IPS-20b (cell line): ENCODE measurements at regions not wholly inside any gene's neighbourhood (a gene's known extent, or its start where the extent isn't known, plus 50 kb on each side); places are given as distances from the start of the nearest gene placed in this dataset.
A peak's percentile ranks its signal among the peaks of the same experiment; 100 is the strongest.

Source experiments
- H3K27ac ChIP-seq: one replicate; pipeline ENCODE4 v1.5.1; 2013; ENCODE audit warnings: low read length
- H3K27me3 ChIP-seq: 2 replicates; pipeline ENCODE4 v1.6.1; 2013; ENCODE audit warnings: mild to moderate bottlenecking, low read length, inconsistent platforms; ENCODE audit not compliant: insufficient read depth
- H3K36me3 ChIP-seq: 2 replicates; pipeline ENCODE4 v1.6.1; 2013; ENCODE audit warnings: low read depth, mild to moderate bottlenecking, inconsistent platforms, low read length, moderate library complexity; ENCODE audit not compliant: insufficient read depth
- H3K4me1 ChIP-seq: 2 replicates; pipeline ENCODE4 v1.6.1; 2013; ENCODE audit warnings: mild to moderate bottlenecking, control low read depth, inconsistent platforms, low read length, moderate library complexity; ENCODE audit not compliant: insufficient read depth
- H3K4me3 ChIP-seq: 2 replicates; pipeline ENCODE4 v1.5.1; 2013; ENCODE audit warnings: mild to moderate bottlenecking, low read length, inconsistent platforms
- H3K9ac ChIP-seq: 2 replicates; pipeline ENCODE4 v1.6.1; 2013; ENCODE audit warnings: low read depth, mild to moderate bottlenecking, inconsistent platforms, low read length, moderate library complexity
- H3K9me3 ChIP-seq: 2 replicates; pipeline ENCODE4 v1.6.1; 2013; ENCODE audit warnings: mild to moderate bottlenecking, low read depth, low read length, inconsistent platforms; ENCODE audit not compliant: insufficient read depth

DNA sequence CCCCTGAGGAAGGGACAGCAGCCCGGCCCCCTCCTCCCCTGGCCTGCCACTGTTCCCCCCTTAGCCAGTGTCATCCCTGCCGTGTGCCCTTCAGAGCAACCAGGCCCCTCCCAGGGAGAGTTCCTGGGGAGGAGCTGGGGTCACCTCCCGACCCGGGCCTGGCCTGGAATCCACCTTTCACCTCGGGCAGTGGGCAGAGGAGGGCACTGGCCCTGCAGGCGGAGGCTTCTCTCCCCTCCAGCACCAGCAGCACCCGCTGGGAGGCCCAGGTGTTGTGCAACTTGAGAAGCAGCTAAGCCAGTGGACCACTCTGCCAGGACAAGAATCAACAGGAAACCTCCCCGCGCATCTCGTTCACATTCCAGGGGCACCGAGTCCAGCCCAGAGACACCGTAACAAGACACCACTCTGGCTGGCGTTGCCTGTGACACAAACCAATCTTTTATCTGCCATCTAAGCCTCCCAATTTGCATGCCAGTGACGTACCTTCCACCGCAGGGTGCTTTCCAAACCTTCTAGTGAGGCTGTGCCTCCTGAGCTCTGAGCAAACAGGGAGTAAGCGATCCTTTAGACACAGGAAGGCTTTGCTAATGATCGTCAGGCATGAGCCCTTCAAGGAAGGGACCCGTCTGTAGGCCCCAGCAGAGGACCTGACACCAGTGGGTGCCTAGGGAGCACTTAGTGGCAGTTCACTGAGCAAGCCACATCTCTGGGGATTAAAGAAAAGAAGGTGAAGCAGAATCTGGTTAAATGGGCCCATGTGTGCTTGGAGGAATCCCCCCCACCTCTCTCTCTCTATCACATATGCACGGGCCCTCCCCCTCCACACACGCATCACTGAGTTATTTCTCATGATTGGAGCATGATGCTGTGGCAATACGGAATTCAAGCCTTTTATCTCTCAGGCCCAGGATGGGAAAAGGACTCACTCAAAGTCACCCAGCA is 98.9 kb upstream of the TLE3 start:
- Histone ChIP-seq H3K4me3 (no peak overlapping the region), H3K27ac (no peak overlapping the region), H3K4me1 (peaks cover 17% of the 10 kb centered on the region; the same call in 1 of the 2 replicates), H3K27me3 (no peaks in the 10 kb centered on the region), H3K9me3 (no peaks in the 10 kb centered on the region), H3K36me3 (no peaks in the 10 kb centered on the region), H3K9ac (peak overlapping the region; percentile 34; the same call in 1 of the 2 replicates)

DNA sequence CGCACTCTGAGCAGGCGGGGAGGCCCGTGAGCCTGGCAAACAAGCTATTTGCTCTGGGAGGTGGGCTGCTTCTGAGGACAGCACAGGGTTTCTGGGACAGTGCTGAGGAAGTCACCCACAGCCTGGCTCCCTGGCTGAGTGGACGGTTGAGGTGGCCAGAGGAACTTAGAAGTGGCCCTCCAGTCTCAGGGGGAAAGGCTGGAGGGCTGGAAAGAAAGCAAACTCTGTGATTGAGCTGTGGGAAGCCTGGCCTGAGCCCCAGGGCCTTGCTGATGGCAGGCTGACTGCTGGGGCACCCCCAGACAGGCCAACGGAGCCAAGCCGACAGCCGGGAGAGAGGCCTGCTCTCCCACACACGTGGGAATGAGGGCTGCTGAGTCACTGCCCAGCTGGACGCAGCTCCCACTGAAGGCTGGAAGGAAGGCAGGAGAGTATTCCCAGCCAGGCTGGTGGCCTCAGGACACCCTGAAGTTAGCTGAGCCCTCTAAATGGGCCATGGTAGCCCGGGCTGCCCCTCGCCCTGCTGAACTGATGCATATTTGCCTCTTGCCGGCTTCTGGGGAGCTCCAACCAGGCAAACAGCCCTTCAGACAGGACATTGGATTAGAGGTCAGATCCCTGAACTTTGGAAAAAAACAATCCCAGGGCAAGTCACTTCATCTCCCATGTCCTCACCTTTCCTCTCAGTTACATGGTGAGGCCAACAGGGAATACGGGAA is 98.0 kb upstream of the TLE3 start:
- Histone ChIP-seq H3K9me3 (no peaks in the 10 kb centered on the region), H3K27me3 (no peaks in the 10 kb centered on the region), H3K27ac (no peak overlapping the region), H3K4me1 (peaks cover 17% of the 10 kb centered on the region; the same call in 1 of the 2 replicates), H3K9ac (no peak overlapping the region), H3K4me3 (no peak overlapping the region), H3K36me3 (no peaks in the 10 kb centered on the region)

DNA sequence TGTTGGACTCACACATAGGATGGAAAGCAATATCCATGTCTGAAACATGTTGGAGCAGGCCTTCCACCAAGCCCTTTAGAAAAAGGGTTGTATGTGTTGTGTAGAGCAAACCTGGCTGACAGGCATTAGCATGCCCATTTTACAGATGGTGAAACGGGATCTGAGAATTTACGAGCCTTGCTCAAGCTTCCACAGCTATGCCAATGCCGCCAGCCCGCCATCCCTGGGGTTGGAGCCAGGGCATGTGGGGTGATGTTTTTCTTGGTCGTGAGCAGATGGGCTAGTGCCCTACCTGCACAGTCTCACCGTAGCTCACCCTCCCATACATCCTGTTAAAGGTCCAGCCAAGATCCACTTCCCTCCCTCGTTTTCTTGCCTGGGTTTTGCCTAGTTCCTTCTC is 97.5 kb upstream of the TLE3 start:
- Histone ChIP-seq H3K27me3 (no peaks in the 10 kb centered on the region), H3K4me3 (no peak overlapping the region), H3K27ac (no peak overlapping the region), H3K36me3 (no peaks in the 10 kb centered on the region), H3K9me3 (no peaks in the 10 kb centered on the region), H3K4me1 (peaks cover 17% of the 10 kb centered on the region; the same call in 1 of the 2 replicates), H3K9ac (no peak overlapping the region)

DNA sequence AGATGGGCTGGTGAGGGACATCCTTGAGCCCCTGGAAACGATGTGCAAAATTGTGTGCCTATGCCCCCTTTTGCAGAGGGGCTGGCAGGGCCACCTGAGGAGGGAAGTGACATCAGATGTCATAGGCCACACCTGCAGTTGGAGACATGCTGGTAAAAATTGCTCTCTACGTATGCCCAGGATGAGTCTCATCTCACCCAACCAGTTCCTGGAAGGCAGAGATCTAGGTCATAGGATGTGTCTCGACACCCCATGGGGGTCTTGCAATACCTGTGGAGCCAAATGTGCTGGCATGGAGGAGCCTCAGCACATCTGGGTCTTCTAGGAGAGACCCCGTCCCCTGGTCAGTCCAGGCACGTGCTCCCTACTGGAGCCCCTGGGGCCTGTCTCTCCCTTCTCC is 96.5 kb upstream of the TLE3 start:
- H3K4me3 ChIP-seq, result no peak overlapping the region
- H3K9ac ChIP-seq, result no peak overlapping the region
- no peaks in the 10 kb centered on the region for H3K9me3 ChIP-seq
- no peaks in the 10 kb centered on the region for H3K36me3 ChIP-seq
- H3K4me1 ChIP-seq, result peaks cover 14% of the 10 kb centered on the region; the same call in 1 of the 2 replicates
- no peaks in the 10 kb centered on the region for H3K27me3 ChIP-seq
- H3K27ac ChIP-seq, result no peak overlapping the region

DNA sequence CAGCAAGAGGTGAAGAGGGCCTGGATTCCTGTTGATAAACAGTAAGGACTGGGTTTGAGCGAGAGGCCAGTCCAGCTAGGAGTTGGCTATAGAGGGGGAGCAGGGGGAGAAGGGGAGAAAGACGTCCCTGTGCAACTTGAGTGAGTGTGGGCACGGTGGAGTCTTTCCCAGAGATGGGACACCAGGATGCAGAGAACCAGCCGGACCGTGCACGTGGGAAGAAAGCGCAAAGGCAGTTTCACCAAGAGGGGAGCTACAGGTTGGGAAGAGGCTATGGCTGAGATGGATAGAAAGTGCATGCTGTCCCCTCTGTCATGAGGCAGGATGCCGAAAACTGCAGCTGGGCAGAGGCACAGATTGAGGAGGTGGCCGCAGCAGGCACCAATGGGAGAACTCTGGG is 96.0 kb upstream of the TLE3 start:
- no peak overlapping the region for H3K9ac ChIP-seq

DNA sequence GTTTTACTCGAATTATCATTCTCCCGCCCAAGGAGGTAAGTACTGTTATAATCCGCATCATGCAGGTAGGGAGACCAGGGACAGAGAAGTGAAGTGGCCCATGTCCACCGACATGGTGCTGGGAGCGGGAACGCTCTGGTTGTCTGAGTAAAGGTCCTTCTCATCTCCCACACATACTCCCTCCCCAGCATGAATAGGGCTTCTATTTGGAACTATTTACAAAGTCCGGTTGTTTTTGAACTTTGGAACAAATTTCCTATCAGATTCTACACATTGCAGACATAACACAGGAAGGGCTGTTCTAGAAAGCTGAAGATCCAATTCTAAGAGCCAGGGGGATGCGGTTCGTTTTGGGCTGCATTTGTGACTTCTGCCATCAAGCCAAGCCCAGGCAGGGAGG is 94.8 kb upstream of the TLE3 start:
- H3K27me3 ChIP-seq, result no peaks in the 10 kb centered on the region; the same call in 1 of the 2 replicates
- no peak overlapping the region for H3K4me3 ChIP-seq
- peaks cover 12% of the 10 kb centered on the region; the same call in 1 of the 2 replicates for H3K4me1 ChIP-seq
- H3K9me3 ChIP-seq, result no peaks in the 10 kb centered on the region
- no peak overlapping the region for H3K9ac ChIP-seq
- H3K36me3 ChIP-seq, result no peaks in the 10 kb centered on the region
- no peak overlapping the region for H3K27ac ChIP-seq

More for the DNA sequence above, 96.0 kb upstream of the TLE3 start:
- H3K27me3 ChIP-seq, result no peaks in the 10 kb centered on the region; the same call in 1 of the 2 replicates
- H3K27ac ChIP-seq, result no peak overlapping the region
- H3K4me1 ChIP-seq, result peaks cover 12% of the 10 kb centered on the region; the same call in 1 of the 2 replicates
- no peaks in the 10 kb centered on the region for H3K9me3 ChIP-seq
- no peak overlapping the region for H3K4me3 ChIP-seq
- no peaks in the 10 kb centered on the region for H3K36me3 ChIP-seq

DNA sequence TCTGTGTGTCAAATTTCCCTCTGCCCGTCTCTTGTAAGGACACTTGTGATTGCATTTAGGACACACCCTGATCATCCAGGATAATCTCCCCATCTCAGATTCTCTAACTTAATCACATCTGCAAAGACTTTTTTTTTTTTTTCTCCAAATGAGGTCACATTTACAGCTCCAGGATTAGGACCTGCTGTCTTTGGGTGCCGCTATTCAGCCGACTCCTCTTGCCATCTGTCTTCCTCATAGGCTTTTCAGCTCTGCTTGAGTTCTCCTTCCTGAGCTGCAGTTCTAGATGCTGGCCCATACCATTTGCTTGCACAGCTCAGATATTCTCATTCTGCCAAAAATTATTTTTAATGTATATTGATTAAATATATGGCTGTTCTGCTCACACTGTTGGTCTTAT is 94.3 kb upstream of the TLE3 start:
- H3K27me3 ChIP-seq, result no peaks in the 10 kb centered on the region; the same call in 1 of the 2 replicates
- H3K4me3 ChIP-seq, result no peak overlapping the region
- H3K9ac ChIP-seq, result no peak overlapping the region

DNA sequence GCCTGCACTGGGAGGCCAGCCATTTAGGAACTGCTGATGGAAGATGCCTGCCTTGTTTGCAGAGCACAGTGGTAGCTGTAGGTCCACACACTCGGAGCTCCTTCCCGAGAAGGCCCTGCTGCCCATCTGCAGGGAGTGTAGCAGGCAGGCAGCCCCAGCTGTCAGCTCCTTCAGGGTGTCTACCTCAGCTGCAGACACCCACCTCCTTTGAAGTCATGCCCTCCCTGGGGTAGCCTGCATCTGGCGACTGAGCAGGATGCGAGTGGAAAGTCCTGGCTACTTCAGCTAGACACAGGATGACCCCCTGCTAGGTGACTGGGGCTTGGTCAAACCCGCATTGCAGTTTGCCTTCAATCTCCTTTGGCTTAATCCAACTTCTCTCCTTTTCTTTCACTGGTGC is 93.2 kb upstream of the TLE3 start:
- Histone ChIP-seq H3K9ac (no peak overlapping the region), H3K4me1 (peaks cover 2% of the 10 kb centered on the region; the same call in 1 of the 2 replicates), H3K27me3 (no peaks in the 10 kb centered on the region; the same call in 1 of the 2 replicates), H3K9me3 (no peaks in the 10 kb centered on the region), H3K36me3 (no peaks in the 10 kb centered on the region), H3K27ac (no peak overlapping the region), H3K4me3 (no peak overlapping the region)

More for the DNA sequence above, 94.3 kb upstream of the TLE3 start:
- Histone ChIP-seq H3K9me3 (no peaks in the 10 kb centered on the region), H3K36me3 (no peaks in the 10 kb centered on the region), H3K27ac (no peak overlapping the region), H3K4me1 (peaks cover 10% of the 10 kb centered on the region; the same call in 1 of the 2 replicates)

DNA sequence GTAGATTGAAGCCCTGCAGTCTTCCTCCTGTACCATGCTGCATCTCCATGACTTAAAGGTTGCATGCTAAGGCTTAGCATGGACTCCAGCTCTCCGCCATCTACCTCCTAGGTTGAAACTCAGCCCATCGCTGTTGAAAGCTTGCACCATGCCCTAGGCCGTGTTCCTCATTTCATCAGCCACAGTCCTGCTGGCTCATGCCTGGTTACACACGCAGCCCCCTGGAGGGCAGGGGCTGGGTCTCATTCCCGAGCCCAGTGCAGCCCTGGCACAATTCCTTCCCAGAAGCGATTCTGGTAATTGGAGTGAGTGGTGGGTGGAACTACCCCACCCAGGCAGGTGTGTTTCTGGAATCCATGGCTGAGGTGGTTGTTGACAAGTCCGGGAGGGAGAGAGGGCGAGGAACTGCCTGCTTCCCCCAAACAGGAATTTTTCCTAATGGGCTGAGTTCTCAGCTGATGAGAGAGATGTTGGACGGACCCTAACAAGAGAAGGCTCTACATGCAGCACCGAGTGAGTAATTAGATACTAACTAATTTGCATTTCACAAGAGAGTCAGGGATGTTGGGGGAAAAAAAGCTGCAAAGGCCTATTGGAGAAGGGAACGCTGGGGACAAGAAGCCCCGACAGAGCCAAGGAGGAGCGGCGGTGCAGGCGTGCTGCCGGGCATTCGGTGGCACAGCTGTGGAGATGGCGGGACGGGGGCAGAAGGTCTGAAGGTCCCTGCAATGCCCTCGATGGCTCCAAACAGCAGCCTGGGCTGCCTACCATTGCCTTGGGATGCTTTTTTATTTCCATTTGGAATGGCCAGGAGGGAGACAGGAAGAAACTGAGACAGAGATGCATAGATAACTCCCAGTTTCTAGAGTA is 92.3 kb upstream of the TLE3 start:
- H3K27ac ChIP-seq, result no peak overlapping the region
- no peak overlapping the region for H3K4me3 ChIP-seq
- no peaks in the 10 kb centered on the region for H3K36me3 ChIP-seq
- no peaks in the 10 kb centered on the region for H3K4me1 ChIP-seq
- no peak overlapping the region for H3K9ac ChIP-seq
- no peaks in the 10 kb centered on the region; the same call in 1 of the 2 replicates for H3K27me3 ChIP-seq
- H3K9me3 ChIP-seq, result no peaks in the 10 kb centered on the region

DNA sequence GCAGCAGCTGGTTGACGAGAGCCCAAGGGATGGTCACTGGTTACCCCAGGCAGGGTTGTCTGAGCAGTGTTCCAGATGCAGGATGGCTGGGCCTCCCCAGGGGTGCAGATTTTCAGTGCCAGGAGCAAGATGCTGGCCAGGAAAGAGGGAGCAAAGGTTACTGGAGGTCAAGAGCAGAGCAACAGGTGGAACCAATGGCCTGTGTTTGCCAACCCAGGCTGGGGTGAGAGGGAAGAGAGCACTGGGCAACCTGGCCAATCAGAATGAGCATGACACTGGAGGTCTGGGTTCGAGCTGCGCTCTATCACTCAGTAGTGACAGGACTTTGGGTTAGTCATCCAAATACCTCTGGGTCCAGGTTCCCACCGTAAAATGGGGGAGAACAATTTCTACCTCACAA is 90.6 kb upstream of the TLE3 start:
- H3K4me3 ChIP-seq, result no peak overlapping the region
- no peaks in the 10 kb centered on the region for H3K36me3 ChIP-seq
- H3K9me3 ChIP-seq, result no peaks in the 10 kb centered on the region
- H3K27me3 ChIP-seq, result no peaks in the 10 kb centered on the region; the same call in 1 of the 2 replicates
- H3K4me1 ChIP-seq, result no peaks in the 10 kb centered on the region
- no peak overlapping the region for H3K27ac ChIP-seq
- no peak overlapping the region for H3K9ac ChIP-seq

DNA sequence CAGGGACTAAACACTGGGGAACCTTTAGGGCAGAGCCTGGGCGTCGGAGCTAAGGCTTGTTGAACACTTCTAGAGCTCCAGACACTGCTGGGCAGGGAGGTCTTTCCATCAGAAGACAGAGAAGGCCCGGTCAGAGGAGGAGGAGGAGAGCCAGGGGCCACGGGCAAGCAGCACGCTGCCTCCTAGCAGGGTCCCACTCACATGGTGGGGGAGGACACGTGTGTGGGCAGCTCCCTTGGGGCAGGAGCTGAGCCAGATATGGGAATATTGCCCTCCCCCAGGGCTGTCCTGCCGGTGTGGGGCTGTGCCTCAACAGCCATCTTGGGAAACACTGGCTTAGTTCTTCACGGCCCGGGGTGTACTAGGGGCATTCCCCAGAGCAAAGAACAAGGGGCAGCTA is 89.6 kb upstream of the TLE3 start:
- no peaks in the 10 kb centered on the region for H3K36me3 ChIP-seq
- H3K9me3 ChIP-seq, result no peaks in the 10 kb centered on the region
- no peaks in the 10 kb centered on the region; the same call in 1 of the 2 replicates for H3K27me3 ChIP-seq
- no peak overlapping the region for H3K9ac ChIP-seq
- no peak overlapping the region for H3K27ac ChIP-seq
- no peaks in the 10 kb centered on the region for H3K4me1 ChIP-seq
- no peak overlapping the region for H3K4me3 ChIP-seq
